NT2/D1 (cell line): ENCODE measurements at regions not wholly inside any gene's neighbourhood (a gene's known extent, or its start where the extent isn't known, plus 50 kb on each side); places are given as distances from the start of the nearest gene placed in this dataset.

Source experiments
- DNase-seq: peaks from one replicate; pipeline ENCODE4 v3.0.0-alpha.2; 2011; ENCODE audit warnings: low read depth, low spot score
- H3K27me3 ChIP-seq: 2 replicates; pipeline ENCODE4 v1.6.0; 2011; ENCODE audit warnings: mild to moderate bottlenecking; ENCODE audit not compliant: insufficient read length, insufficient read depth
- H3K36me3 ChIP-seq: 2 replicates; pipeline ENCODE4 v1.6.1; 2011; ENCODE audit warnings: mild to moderate bottlenecking, low read length, mixed read lengths; ENCODE audit not compliant: insufficient read depth, insufficient read length
- H3K4me1 ChIP-seq: 2 replicates; pipeline ENCODE4 v1.5.1; 2011; ENCODE audit not compliant: insufficient read depth, insufficient read length
- H3K4me3 ChIP-seq: 2 replicates; pipeline ENCODE4 v1.5.1; 2011; ENCODE audit warnings: low read depth; ENCODE audit not compliant: insufficient read length
- H3K9ac ChIP-seq: 2 replicates; pipeline ENCODE4 v1.6.0; 2011; ENCODE audit warnings: low read depth; ENCODE audit not compliant: insufficient read length
- H3K9me3 ChIP-seq: 2 replicates; pipeline ENCODE4 v1.5.1; 2011; ENCODE audit warnings: mild to moderate bottlenecking, low read length; ENCODE audit not compliant: insufficient read depth
- SUZ12 ChIP-seq: IDR thresholded peaks from 2 replicates; pipeline ENCODE4 v1.6.1; 2011; ENCODE audit not compliant: insufficient read length, insufficient read depth; ENCODE audit errors: extremely low read depth
- YY1 ChIP-seq: IDR thresholded peaks from 2 replicates; pipeline ENCODE4 v1.6.1; 2011; ENCODE audit not compliant: insufficient read length, insufficient read depth
- ZNF274 ChIP-seq: IDR thresholded peaks from 2 replicates; pipeline ENCODE4 v1.6.1; 2011; ENCODE audit warnings: mild to moderate bottlenecking, low read depth, low read length

DNA sequence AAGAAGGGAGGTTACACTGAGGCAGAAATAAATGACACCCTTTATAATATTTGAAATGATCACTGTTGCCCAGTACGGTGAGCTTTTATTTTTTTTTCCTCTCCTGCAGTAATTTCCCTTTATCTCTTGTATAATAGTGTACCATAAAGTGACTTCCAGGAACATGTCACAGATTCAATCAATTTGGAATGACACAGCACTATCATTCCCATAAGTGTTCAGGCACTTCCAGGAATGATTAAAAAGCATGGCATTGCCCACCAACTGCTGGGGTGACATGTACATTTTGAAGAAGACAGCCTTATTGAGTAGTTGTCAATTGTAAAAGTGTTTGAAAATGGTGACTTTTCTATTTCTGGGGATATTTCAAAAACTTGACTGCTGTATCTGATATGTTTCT is 1700.9 kb upstream of the NUDT12 start:
- no peaks in the 10 kb centered on the region for H3K9me3 ChIP-seq
- TF ChIP-seq SUZ12 (no peak), ZNF274 (no peak), YY1 (no peak)
- DNase-seq, result no peak
- no peaks in the 10 kb centered on the region for H3K4me1 ChIP-seq
- no peak overlapping the region for H3K9ac ChIP-seq
- no peak overlapping the region for H3K4me3 ChIP-seq
- H3K36me3 ChIP-seq, result no peaks in the 10 kb centered on the region
- H3K27me3 ChIP-seq, result no peaks in the 10 kb centered on the region

DNA sequence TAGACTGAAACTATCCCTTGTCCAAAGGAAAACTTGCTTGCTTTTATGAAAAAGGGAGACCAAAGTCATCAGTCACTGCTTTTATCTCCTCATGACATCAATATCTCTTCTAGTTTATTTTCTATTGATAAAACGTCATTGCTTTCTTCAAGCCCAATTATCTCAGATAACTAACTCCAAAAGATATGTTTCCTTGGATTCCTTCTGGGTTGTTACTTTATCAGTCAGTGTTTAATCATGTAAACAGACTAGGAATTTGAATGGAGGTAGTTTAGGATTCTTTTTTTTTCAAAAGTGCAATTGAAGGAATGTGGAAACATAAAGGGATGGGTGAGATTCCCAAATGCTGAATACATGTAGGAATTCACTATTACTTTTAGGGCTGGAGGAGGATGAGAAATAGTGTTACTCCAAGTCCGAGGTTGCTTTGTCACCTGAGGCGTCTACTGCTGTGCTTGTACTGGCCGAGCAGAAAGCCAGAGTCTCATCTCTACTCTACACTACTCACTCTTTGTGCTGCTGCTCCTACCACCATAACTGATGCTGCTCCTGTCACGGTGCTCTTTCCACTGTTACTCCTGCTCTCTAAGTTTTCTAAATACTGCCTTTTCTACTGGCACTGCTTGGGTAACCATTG is 1697.1 kb upstream of the NUDT12 start:
- Histone ChIP-seq H3K27me3 (no peaks in the 10 kb centered on the region), H3K4me1 (no peaks in the 10 kb centered on the region), H3K9ac (no peak overlapping the region), H3K36me3 (no peaks in the 10 kb centered on the region), H3K9me3 (no peaks in the 10 kb centered on the region), H3K4me3 (no peak overlapping the region)
- DNase-seq, result peak; percentile 0
- TF ChIP-seq SUZ12 (no peak), YY1 (no peak), ZNF274 (no peak)

DNA sequence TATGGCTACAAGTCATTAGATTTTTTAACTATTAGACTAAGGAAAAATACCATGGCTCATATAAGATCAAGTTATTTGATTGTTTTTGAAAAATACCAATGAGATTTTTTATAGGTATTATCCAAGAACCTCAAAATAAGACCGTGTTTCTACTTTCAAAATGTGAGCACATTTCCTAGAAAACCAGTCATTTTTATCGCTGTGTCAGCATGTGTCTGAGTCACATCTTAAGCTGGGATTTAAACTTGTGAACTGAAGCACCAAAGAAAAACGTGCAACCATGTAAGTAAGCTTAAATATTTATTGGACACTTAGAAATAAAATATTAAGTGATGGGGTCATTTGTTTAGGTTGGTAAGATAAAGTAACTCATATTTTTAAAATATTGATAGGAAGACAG is 1676.0 kb upstream of the NUDT12 start:
- Histone ChIP-seq H3K9ac (no peak overlapping the region), H3K4me3 (no peak overlapping the region), H3K9me3 (no peaks in the 10 kb centered on the region), H3K4me1 (no peaks in the 10 kb centered on the region), H3K27me3 (no peaks in the 10 kb centered on the region), H3K36me3 (no peaks in the 10 kb centered on the region)
- no peak for DNase-seq
- TF ChIP-seq SUZ12 (no peak), ZNF274 (no peak), YY1 (no peak)

DNA sequence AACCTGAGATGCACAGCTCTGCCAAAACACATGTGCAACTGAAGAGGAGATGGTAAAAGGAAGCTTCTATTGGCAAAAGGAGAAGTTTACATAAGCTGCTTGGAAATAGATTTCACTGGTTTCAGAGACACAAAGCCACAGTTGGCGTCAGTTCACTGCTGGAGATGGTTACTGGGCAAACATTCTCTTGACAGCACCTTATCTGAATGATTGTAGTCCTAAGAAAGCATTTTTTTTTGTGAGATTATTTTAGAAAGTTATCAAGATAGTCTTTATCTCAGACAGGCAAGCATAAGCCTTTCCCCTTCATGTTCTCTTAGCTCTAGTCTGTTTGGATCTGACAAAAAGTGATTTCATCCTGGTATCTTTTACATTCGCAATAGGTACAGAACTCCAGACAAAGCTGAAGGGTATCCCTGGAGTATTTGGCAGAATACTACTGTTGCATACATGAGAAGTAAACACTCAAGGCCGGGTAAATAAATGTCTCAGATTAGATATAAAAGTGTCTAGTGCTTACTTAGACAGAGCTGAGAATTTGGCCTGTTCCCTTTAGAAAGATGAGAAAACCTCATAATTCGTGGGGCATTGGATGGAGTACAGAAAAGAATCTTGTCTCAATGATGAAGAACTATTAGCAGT is 1668.0 kb upstream of the NUDT12 start:
- Histone ChIP-seq H3K36me3 (no peaks in the 10 kb centered on the region), H3K27me3 (no peaks in the 10 kb centered on the region), H3K9ac (no peak overlapping the region), H3K4me1 (no peaks in the 10 kb centered on the region), H3K4me3 (no peak overlapping the region), H3K9me3 (no peaks in the 10 kb centered on the region)
- TF ChIP-seq SUZ12 (no peak), YY1 (no peak), ZNF274 (no peak)
- no peak for DNase-seq

DNA sequence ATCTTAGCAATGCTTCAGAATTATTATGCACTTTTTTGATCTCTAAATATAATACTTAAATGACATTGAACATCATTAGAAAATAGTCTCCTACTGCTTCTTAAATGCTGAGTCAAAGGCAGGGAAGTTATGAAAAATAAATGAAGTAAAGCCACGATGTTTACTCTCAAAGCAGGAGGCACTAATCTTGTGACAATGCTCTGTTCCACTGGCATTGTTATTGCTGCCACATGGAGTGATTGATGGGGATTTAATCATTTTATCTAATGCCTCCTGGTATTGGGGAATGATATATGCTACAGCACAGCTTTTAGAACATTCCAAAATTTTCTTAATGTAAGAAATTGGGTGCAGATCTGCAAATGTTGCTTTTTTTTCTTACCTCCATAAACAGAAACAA is 1655.4 kb upstream of the NUDT12 start:
- DNase-seq, result no peak

DNA sequence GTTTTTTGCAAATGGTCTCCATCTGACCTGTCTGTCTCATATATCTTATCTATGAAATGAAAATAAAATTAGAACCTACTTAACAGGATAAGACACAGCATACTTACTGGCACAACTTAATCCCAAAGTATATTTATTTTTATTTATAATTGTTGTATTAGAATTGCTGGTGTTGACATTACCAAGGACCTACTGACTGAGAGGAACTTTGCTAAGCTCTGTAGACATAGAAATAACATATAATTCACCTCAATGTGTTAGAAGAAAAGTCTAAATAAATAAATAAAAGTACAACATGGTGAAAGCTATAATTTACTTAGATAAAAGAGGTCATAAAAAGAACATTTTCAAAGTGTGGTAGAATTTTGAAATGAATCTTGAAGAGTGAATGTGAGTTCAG is 1650.5 kb upstream of the NUDT12 start:
- Histone ChIP-seq H3K4me1 (no peaks in the 10 kb centered on the region), H3K9me3 (no peaks in the 10 kb centered on the region), H3K9ac (no peak overlapping the region), H3K36me3 (no peaks in the 10 kb centered on the region), H3K27me3 (no peaks in the 10 kb centered on the region), H3K4me3 (no peak overlapping the region)
- TF ChIP-seq YY1 (no peak), ZNF274 (no peak), SUZ12 (no peak)
- no peak for DNase-seq

More for the DNA sequence above, 1655.4 kb upstream of the NUDT12 start:
- TF ChIP-seq ZNF274 (no peak), SUZ12 (no peak), YY1 (no peak)
- Histone ChIP-seq H3K4me3 (no peak overlapping the region), H3K27me3 (no peaks in the 10 kb centered on the region), H3K9ac (no peak overlapping the region), H3K9me3 (no peaks in the 10 kb centered on the region), H3K4me1 (no peaks in the 10 kb centered on the region), H3K36me3 (no peaks in the 10 kb centered on the region)

DNA sequence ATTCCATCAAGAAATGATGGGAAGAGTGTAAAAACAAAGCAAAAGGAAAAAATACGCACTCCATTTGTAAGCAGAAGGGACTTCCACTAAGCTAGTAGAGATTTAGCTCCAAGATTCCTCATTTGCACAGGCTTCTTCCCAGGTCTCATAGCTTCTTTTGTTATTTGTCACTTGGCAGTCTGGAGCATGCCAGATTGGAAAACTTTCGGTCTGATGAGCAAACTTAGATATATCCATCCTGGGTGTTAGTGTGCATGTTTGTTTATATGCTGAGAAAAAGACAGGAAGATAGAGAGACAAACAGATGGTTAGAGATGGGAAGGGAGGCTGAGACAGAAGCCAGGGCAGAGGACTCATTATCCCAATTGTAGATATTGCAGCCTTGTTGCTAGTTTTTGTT is 1644.5 kb upstream of the NUDT12 start:
- Histone ChIP-seq H3K27me3 (no peaks in the 10 kb centered on the region), H3K36me3 (no peaks in the 10 kb centered on the region), H3K9me3 (no peaks in the 10 kb centered on the region), H3K4me1 (no peaks in the 10 kb centered on the region), H3K9ac (no peak overlapping the region), H3K4me3 (no peak overlapping the region)
- no peak for TF ChIP-seq SUZ12
- TF ChIP-seq YY1, result no peak
- TF ChIP-seq ZNF274, result no peak
- no peak for DNase-seq
